OCI-LY7 (cell line): ENCODE measurements at regions not wholly inside any gene's neighbourhood (a gene's known extent, or its start where the extent isn't known, plus 50 kb on each side); places are given as distances from the start of the nearest gene placed in this dataset.
"Not testable (repeated sequence)": the region's sequence is repeated elsewhere in the genome, so short reads cannot be mapped to it uniquely, and the experiment has no call there.

Experiments used
- BruUV-seq: library from RNA; stranded (reverse); fragments of 400-500 nt; replicated peaks from 2 replicates; lab custom pipeline; 2021; lab: Mats Ljungman, UMichigan
- CTCF ChIA-PET: fragments of 300-600 bp; sonication (Branson Sonifier 250); formaldehyde crosslinking; loops from one replicate; lab custom pipeline; 2022; ENCODE audit warnings: antibody characterized with exemption; ENCODE audit not compliant: unreplicated experiment; lab: Charles Lee
- POLR2A ChIA-PET: fragments of 300-600 bp; sonication (Branson Sonifier 250); formaldehyde crosslinking; loops from one replicate; lab custom pipeline; 2022; ENCODE audit warnings: antibody characterized with exemption; lab: Charles Lee
- DNase-seq: peaks from one replicate; pipeline ENCODE4 v3.0.0-alpha.2; 2015; ENCODE audit warnings: low spot score
- H2AFZ ChIP-seq: fragments of 200-600 bp; sonication (generic), shearing (Covaris generic); 2 replicates; pipeline ENCODE4 v1.6.1; 2014; ENCODE audit warnings: mild to moderate bottlenecking, antibody characterized with exemption, low read length, moderate library complexity
- H3K27ac ChIP-seq: fragments of 200-600 bp; sonication (generic); 2 replicates; pipeline ENCODE4 v1.5.1; 2014; ENCODE audit warnings: mixed run types, low read depth, mild to moderate bottlenecking, moderate library complexity, low read length, inconsistent platforms; ENCODE audit not compliant: poor library complexity, severe bottlenecking
- H3K36me3 ChIP-seq: fragments of 200-600 bp; sonication (generic); 2 replicates; pipeline ENCODE4 v1.6.1; 2014; ENCODE audit warnings: mild to moderate bottlenecking, antibody characterized with exemption, low read length, moderate library complexity, mixed read lengths; ENCODE audit not compliant: insufficient read depth
- H3K4me1 ChIP-seq: fragments of 200-600 bp; sonication (generic); 2 replicates; pipeline ENCODE4 v1.5.1; 2014; ENCODE audit warnings: mild to moderate bottlenecking, low read length; ENCODE audit not compliant: insufficient read depth, poor library complexity, severe bottlenecking
- H3K4me2 ChIP-seq: fragments of 200-600 bp; sonication (generic); 2 replicates; pipeline ENCODE4 v1.6.1; 2014; ENCODE audit warnings: mild to moderate bottlenecking, low read length
- H3K4me3 ChIP-seq: fragments of 200-600 bp; sonication (generic); 2 replicates; pipeline ENCODE4 v1.5.1; 2014; ENCODE audit warnings: mild to moderate bottlenecking, low read depth, low read length; ENCODE audit not compliant: poor library complexity, severe bottlenecking
- H3K79me2 ChIP-seq: fragments of 200-600 bp; sonication (generic); 2 replicates; pipeline ENCODE4 v1.6.1; 2016; ENCODE audit warnings: low read depth, mild to moderate bottlenecking, low read length, moderate library complexity, mixed read lengths; ENCODE audit not compliant: insufficient read depth
- H3K9me2 ChIP-seq: fragments of 200-600 bp; sonication (generic); 2 replicates; pipeline ENCODE4 v1.6.1; 2016; ENCODE audit warnings: mild to moderate bottlenecking, low read length, mixed read lengths; ENCODE audit not compliant: insufficient read depth
- H3K9me3 ChIP-seq: fragments of 200-600 bp; sonication (generic); 2 replicates; pipeline ENCODE4 v1.6.1; 2014; ENCODE audit warnings: mild to moderate bottlenecking, mixed run types, low read length, mixed read lengths
- H4K20me1 ChIP-seq: fragments of 200-600 bp; sonication (generic); 2 replicates; pipeline ENCODE4 v1.6.1; 2014; ENCODE audit warnings: mild to moderate bottlenecking, antibody characterized with exemption, low read length, moderate library complexity, mixed read lengths; ENCODE audit not compliant: insufficient read depth
- CTCF ChIP-seq: fragments of 200-600 bp; sonication (generic); conservative IDR thresholded peaks from 2 replicates; pipeline ENCODE4 v1.5.1; 2014; ENCODE audit warnings: mild to moderate bottlenecking, antibody characterized with exemption, low read length, moderate library complexity, mixed read lengths
- EZH2phosphoT487 ChIP-seq: fragments of 200-600 bp; sonication (generic); IDR thresholded peaks from 2 replicates; pipeline ENCODE4 v1.6.1; 2018; ENCODE audit warnings: low read depth, borderline replicate concordance, mild to moderate bottlenecking, mixed run types, antibody characterized with exemption, low read length, moderate library complexity, mixed read lengths
- intact Hi-C: fragments of 100-400 bp; cut with micrococcal nuclease; formaldehyde crosslinking; loops from one replicate; pipeline ENCODE4 v1.10.0; 2022; ENCODE audit not compliant: unreplicated experiment

- Histone ChIP-seq H3K27ac (no peak overlapping the region), H3K36me3 (no peaks in the 10 kb centered on the region), H4K20me1 (no peaks in the 10 kb centered on the region), H3K4me3 (no peak overlapping the region), H3K4me2 (no peak overlapping the region), H3K79me2 (no peaks in the 10 kb centered on the region), H3K9me3 (no peaks in the 10 kb centered on the region), H3K9me2 (no peaks in the 10 kb centered on the region), H3K4me1 (no peaks in the 10 kb centered on the region), H2AFZ (no peak overlapping the region)
- BruUV-seq, result no TSS peak
- intact Hi-C loops, result no loop called here
- ChIA-PET CTCF (no interaction called here), POLR2A (interaction anchor here (0.6 kb wide), 1 partner anchor 1476 kb away, joined by 3 read pairs; no protein-coding TSS in a partner anchor)
- DNase-seq, result no peak
- TF ChIP-seq EZH2phosphoT487 (no peak), CTCF (no peak)
Measured at GRCh38 chr2:120544522-120544921, 191.1 kb upstream of the GLI2 start.

GRCh38 chr2:120545007-120545406 lies 190.7 kb upstream of the GLI2 start:
- H3K79me2 ChIP-seq, H3K9me2 ChIP-seq, H4K20me1 ChIP-seq, intact Hi-C loops, H3K27ac ChIP-seq, H3K4me2 ChIP-seq, H3K9me3 ChIP-seq, DNase-seq, H2AFZ ChIP-seq, BruUV-seq, CTCF ChIA-PET, H3K36me3 ChIP-seq, H3K4me1 ChIP-seq, H3K4me3 ChIP-seq: not testable (repeated sequence)
- POLR2A ChIA-PET, result interaction anchor here (0.7 kb wide), 1 partner anchor 143 kb away, joined by 3 read pairs; no protein-coding TSS in a partner anchor

- H3K9me3 ChIP-seq, result no peaks in the 10 kb centered on the region
- POLR2A ChIA-PET, result interaction anchor here (0.7 kb wide), 1 partner anchor 142 kb away, joined by 3 read pairs; no protein-coding TSS in a partner anchor
- no peak overlapping the region for H3K4me3 ChIP-seq
- no peaks in the 10 kb centered on the region for H4K20me1 ChIP-seq
- no peak overlapping the region for H3K27ac ChIP-seq
- TF ChIP-seq EZH2phosphoT487, result no peak
- TF ChIP-seq CTCF, result no peak
- DNase-seq, result no peak
- H3K79me2 ChIP-seq, result no peaks in the 10 kb centered on the region
- BruUV-seq, result no TSS peak
- no peak overlapping the region for H3K4me2 ChIP-seq
- CTCF ChIA-PET, result no interaction called here
- H2AFZ ChIP-seq, result no peak overlapping the region
- no peaks in the 10 kb centered on the region for H3K4me1 ChIP-seq
- no peaks in the 10 kb centered on the region for H3K9me2 ChIP-seq
- H3K36me3 ChIP-seq, result no peaks in the 10 kb centered on the region
- intact Hi-C loops, result no loop called here
Measured at GRCh38 chr2:120545521-120546047, 190.1 kb upstream of the GLI2 start.
